ENCODE measurements at regions not wholly inside any gene's neighbourhood (a gene's known extent, or its start where the extent isn't known, plus 50 kb on each side); places are given as distances from the start of the nearest gene placed in this dataset.

GRCh38 chr7:16985621-16986020 is 103.8 kb upstream of the AGR3 start:
- H3K4me3 ChIP-seq (ENCODE audit: low read length), result no peak overlapping the region
- H3K9ac ChIP-seq (ENCODE audit: low read length), result no peak overlapping the region
- no peaks in the 10 kb centered on the region for H3K9me2 ChIP-seq (replicated peaks; ENCODE audit: insufficient read depth, low read length)
- no peaks in the 10 kb centered on the region for H3K9me3 ChIP-seq (replicated peaks; ENCODE audit: insufficient read depth, low read length)
- no peaks in the 10 kb centered on the region for H3K36me3 ChIP-seq (replicated peaks; ENCODE audit: insufficient read depth, low read length)
- H3K4me2 ChIP-seq (ENCODE audit: low read depth, low read length), result no peak overlapping the region
- no peak overlapping the region for H3K27ac ChIP-seq (ENCODE audit: low read length)
- H3K4me1 ChIP-seq (ENCODE audit: low read length), result no peaks in the 10 kb centered on the region
- H3K79me2 ChIP-seq (ENCODE audit: low read length), result no peaks in the 10 kb centered on the region
- no peaks in the 10 kb centered on the region for H4K20me1 ChIP-seq (ENCODE audit: insufficient read depth, low read length)
- no peaks in the 10 kb centered on the region for H3F3A ChIP-seq (ENCODE audit: insufficient read depth, low read length)
- H2AFZ ChIP-seq (ENCODE audit: low read length), result no peak overlapping the region; the same call in 1 of the 2 replicates
- H3K27me3 ChIP-seq (replicated peaks; ENCODE audit: insufficient read depth, low read length), result no peaks in the 10 kb centered on the region
- no peak for DNase-seq
- TF ChIP-seq EZH2phosphoT487 (IDR thresholded peaks at IDR 0.05; ENCODE audit: low read length), result no peak
- TF ChIP-seq EZH2 (optimal IDR thresholded peaks at IDR 0.05; ENCODE audit: low read depth, low read length), result no peak
- no peak for TF ChIP-seq CTCF (IDR thresholded peaks at IDR 0.05; ENCODE audit: low read length)

DNA sequence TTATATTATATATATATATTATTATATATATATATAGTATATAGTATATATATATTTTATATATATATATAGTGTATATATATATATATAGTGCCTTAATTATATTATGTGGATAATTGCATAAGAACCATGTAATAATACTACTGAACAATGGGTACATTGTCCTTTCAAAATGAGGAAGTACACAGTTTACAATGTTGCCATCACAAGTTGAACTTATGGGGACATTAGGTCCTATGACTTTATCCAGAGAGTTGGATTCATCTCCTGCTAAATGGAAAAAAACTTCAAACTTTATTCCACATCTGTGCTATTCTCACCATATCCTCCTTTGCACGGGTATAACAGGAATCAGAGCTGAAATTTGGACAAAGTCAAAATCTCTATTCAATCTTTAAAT is 105.0 kb upstream of the AGR3 start:
- Histone ChIP-seq H3K9ac (ENCODE audit: low read length) (no peak overlapping the region), H4K20me1 (ENCODE audit: insufficient read depth, low read length) (no peaks in the 10 kb centered on the region), H3F3A (ENCODE audit: insufficient read depth, low read length) (no peaks in the 10 kb centered on the region), H3K9me2 (replicated peaks; ENCODE audit: insufficient read depth, low read length) (no peaks in the 10 kb centered on the region), H3K4me2 (ENCODE audit: low read depth, low read length) (no peak overlapping the region), H3K4me3 (ENCODE audit: low read length) (no peak overlapping the region), H3K79me2 (ENCODE audit: low read length) (no peaks in the 10 kb centered on the region), H3K36me3 (replicated peaks; ENCODE audit: insufficient read depth, low read length) (no peaks in the 10 kb centered on the region), H2AFZ (ENCODE audit: low read length) (no peak overlapping the region), H3K27me3 (replicated peaks; ENCODE audit: insufficient read depth, low read length) (no peaks in the 10 kb centered on the region), H3K4me1 (ENCODE audit: low read length) (no peaks in the 10 kb centered on the region), H3K27ac (ENCODE audit: low read length) (no peak overlapping the region), H3K9me3 (replicated peaks; ENCODE audit: insufficient read depth, low read length) (no peaks in the 10 kb centered on the region)
- DNase-seq, result no peak
- TF ChIP-seq CTCF (IDR thresholded peaks at IDR 0.05; ENCODE audit: low read length) (no peak), EZH2phosphoT487 (IDR thresholded peaks at IDR 0.05; ENCODE audit: low read length) (no peak), EZH2 (optimal IDR thresholded peaks at IDR 0.05; ENCODE audit: low read depth, low read length) (no peak)

GRCh38 chr7:16989811-16990413 is 108.1 kb upstream of the AGR3 start:
- Histone ChIP-seq H3K4me2 (ENCODE audit: low read depth, low read length) (no peak overlapping the region), H3K27ac (ENCODE audit: low read length) (no peak overlapping the region), H3K9ac (ENCODE audit: low read length) (no peak overlapping the region)

More at GRCh38 chr7:16989811-16990413, 108.1 kb upstream of the AGR3 start:
- no peak overlapping the region for H3K4me3 ChIP-seq (ENCODE audit: low read length)
- no peaks in the 10 kb centered on the region for H4K20me1 ChIP-seq (ENCODE audit: insufficient read depth, low read length)
- no peaks in the 10 kb centered on the region for H3K79me2 ChIP-seq (ENCODE audit: low read length)
- no peak for DNase-seq
- TF ChIP-seq EZH2phosphoT487 (IDR thresholded peaks at IDR 0.05; ENCODE audit: low read length), result no peak
- TF ChIP-seq CTCF (IDR thresholded peaks at IDR 0.05; ENCODE audit: low read length), result no peak
- TF ChIP-seq EZH2 (optimal IDR thresholded peaks at IDR 0.05; ENCODE audit: low read depth, low read length), result no peak
- H3K4me1 ChIP-seq (ENCODE audit: low read length), result no peaks in the 10 kb centered on the region
- H3K36me3 ChIP-seq (replicated peaks; ENCODE audit: insufficient read depth, low read length), result no peaks in the 10 kb centered on the region
- no peaks in the 10 kb centered on the region for H3F3A ChIP-seq (ENCODE audit: insufficient read depth, low read length)
- H2AFZ ChIP-seq (ENCODE audit: low read length), result no peak overlapping the region
- H3K9me2 ChIP-seq (replicated peaks; ENCODE audit: insufficient read depth, low read length), result no peaks in the 10 kb centered on the region
- no peaks in the 10 kb centered on the region for H3K27me3 ChIP-seq (replicated peaks; ENCODE audit: insufficient read depth, low read length)
- H3K9me3 ChIP-seq (replicated peaks; ENCODE audit: insufficient read depth, low read length), result no peaks in the 10 kb centered on the region

All from MM.1S (cell line).